ENCODE measurements at regions not wholly inside any gene's neighbourhood (a gene's known extent, or its start where the extent isn't known, plus 50 kb on each side); places are given as distances from the start of the nearest gene placed in this dataset.

DNA sequence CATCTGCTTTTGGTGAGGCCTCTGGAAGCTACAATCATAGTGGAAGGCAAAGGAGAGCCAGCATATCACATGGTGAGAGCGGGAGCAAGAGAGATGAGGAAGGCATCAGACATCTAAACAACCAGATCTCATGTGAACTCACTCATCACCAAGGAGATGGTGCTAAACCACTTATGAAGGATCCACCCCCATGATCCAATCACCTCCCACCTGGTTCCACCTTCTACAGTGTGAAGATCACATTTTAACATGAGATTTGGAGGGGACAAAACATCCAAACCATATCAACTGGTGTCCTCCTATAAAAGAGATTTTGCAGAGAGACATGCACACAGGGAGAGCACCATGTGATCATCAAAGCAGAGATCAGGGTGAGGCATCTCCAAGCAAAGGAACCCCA, 578.6 kb downstream of the MATN1 start:
- H3K27me3 ChIP-seq, result peaks cover 27% of the 10 kb centered on the region
- no peak for ATAC-seq
- 100% methylated on average over 1 of the region's 1 CpG; no CpG with 5 or more reads in 1 of the 2 donors for WGBS, 2 donors (ENCODE audit: low coverage in 1 of 2)
- H3K27ac ChIP-seq, result no peak overlapping the region
- H3K4me1 ChIP-seq, result no peaks in the 10 kb centered on the region
- no peak for TF ChIP-seq POLR2AphosphoS5 (IDR thresholded peaks at IDR 0.05)
- TF ChIP-seq POLR2A (IDR thresholded peaks at IDR 0.05), result no peak
- TF ChIP-seq, protein P1, sequence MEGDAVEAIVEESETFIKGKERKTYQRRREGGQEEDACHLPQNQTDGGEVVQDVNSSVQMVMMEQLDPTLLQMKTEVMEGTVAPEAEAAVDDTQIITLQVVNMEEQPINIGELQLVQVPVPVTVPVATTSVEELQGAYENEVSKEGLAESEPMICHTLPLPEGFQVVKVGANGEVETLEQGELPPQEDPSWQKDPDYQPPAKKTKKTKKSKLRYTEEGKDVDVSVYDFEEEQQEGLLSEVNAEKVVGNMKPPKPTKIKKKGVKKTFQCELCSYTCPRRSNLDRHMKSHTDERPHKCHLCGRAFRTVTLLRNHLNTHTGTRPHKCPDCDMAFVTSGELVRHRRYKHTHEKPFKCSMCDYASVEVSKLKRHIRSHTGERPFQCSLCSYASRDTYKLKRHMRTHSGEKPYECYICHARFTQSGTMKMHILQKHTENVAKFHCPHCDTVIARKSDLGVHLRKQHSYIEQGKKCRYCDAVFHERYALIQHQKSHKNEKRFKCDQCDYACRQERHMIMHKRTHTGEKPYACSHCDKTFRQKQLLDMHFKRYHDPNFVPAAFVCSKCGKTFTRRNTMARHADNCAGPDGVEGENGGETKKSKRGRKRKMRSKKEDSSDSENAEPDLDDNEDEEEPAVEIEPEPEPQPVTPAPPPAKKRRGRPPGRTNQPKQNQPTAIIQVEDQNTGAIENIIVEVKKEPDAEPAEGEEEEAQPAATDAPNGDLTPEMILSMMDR (IDR thresholded peaks at IDR 0.05), result no peak
- TF ChIP-seq EP300 (IDR thresholded peaks at IDR 0.05), result no peak
- no peaks in the 10 kb centered on the region for H3K36me3 ChIP-seq
- no peaks in the 10 kb centered on the region for H3K9me3 ChIP-seq
- H3K4me3 ChIP-seq, result no peak overlapping the region

DNA sequence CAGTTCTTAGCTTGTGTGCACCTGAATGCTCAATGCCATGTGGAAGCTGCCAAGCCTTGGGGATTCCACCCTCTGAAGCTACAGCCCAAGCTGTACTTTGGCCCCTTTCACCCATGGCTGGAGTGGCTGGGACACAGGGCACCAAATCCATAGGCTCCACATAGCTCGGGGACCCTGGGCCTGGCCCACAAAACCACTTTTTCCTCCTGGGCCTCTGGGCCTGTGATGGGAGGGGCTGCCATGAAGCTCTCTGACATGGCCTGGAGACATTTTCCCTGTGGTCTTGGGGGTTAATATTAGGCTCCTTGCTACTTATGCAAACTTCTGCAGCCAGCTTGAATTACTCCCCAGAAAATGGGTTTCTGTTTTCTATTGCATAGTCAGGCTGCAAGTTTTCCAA, 579.9 kb downstream of the MATN1 start:
- Histone ChIP-seq H3K4me1 (no peaks in the 10 kb centered on the region), H3K27ac (no peak overlapping the region), H3K9me3 (no peaks in the 10 kb centered on the region), H3K4me3 (no peak overlapping the region), H3K27me3 (peaks cover 27% of the 10 kb centered on the region), H3K36me3 (no peaks in the 10 kb centered on the region)
- WGBS, 2 donors (ENCODE audit: low coverage in 1 of 2), result 67% methylated on average over 1 of the region's 1 CpG; no CpG with 5 or more reads in 1 of the 2 donors
- ATAC-seq, result no peak
- TF ChIP-seq POLR2AphosphoS5 (IDR thresholded peaks at IDR 0.05), result no peak
- TF ChIP-seq, protein P1 (IDR thresholded peaks at IDR 0.05), result no peak
- no peak for TF ChIP-seq EP300 (IDR thresholded peaks at IDR 0.05)
- TF ChIP-seq POLR2A (IDR thresholded peaks at IDR 0.05), result no peak

DNA sequence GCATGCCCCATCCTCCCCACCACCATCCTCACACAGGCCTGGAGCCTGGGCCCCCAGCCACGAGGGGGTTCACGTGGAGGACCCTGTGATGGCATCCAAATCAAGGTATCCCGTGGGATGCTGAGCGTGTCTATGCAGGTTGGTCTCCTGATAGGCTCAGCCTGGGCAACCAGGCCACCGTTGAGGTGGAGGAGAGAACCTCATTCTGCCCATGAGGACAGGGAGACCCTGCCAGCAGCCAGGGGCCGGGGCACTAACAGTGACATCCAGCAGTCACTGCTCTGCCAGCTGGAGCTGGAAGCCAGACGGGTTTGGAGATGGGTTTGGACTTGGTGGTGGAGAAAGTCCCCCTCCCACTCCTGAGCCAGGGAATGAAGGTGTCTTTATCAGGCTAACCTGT, 582.8 kb downstream of the MATN1 start:
- no peak for ATAC-seq
- Histone ChIP-seq H3K27me3 (peaks cover 20% of the 10 kb centered on the region), H3K27ac (no peak overlapping the region), H3K36me3 (no peaks in the 10 kb centered on the region), H3K4me1 (no peaks in the 10 kb centered on the region), H3K4me3 (no peak overlapping the region), H3K9me3 (no peaks in the 10 kb centered on the region)
- WGBS, 2 donors (ENCODE audit: low coverage in 1 of 2), result 63% methylated on average over 1 of the region's 7 CpGs; no CpG with 5 or more reads in 1 of the 2 donors
- TF ChIP-seq POLR2A (IDR thresholded peaks at IDR 0.05) (no peak), EP300 (IDR thresholded peaks at IDR 0.05) (no peak), POLR2AphosphoS5 (IDR thresholded peaks at IDR 0.05) (no peak)
- TF ChIP-seq, protein P1 (IDR thresholded peaks at IDR 0.05), result no peak

DNA sequence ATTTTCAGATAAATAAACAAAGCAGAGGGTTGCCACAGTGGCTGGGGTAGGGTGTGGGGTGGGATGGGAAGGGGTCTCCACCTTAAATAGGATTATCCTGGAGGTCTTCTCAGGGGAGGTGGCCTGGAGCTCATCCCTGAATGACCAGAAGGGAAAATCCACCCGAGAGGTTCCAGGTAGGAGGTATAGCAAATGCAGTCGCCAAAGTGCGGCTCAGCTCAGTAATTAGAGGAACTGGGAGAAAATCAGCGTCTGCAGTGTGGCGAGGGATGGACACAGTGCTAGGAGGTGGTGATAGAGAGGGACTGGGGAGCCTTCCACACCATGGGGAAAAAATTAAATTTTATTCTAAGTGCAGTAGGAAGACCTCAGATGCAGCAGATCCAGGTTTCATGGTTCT, 584.5 kb downstream of the MATN1 start:
- Histone ChIP-seq H3K4me3 (no peak overlapping the region), H3K36me3 (no peaks in the 10 kb centered on the region), H3K27ac (no peak overlapping the region), H3K4me1 (no peaks in the 10 kb centered on the region), H3K27me3 (peaks cover 18% of the 10 kb centered on the region), H3K9me3 (no peaks in the 10 kb centered on the region)
- ATAC-seq, result no peak
- TF ChIP-seq POLR2AphosphoS5 (IDR thresholded peaks at IDR 0.05), result no peak
- TF ChIP-seq EP300 (IDR thresholded peaks at IDR 0.05), result no peak
- TF ChIP-seq, protein P1 (IDR thresholded peaks at IDR 0.05), result no peak
- 88 to 91% methylated on average over 2 to 4 of the region's 5 CpGs for WGBS, 2 donors (ENCODE audit: low coverage in 1 of 2)

DNA sequence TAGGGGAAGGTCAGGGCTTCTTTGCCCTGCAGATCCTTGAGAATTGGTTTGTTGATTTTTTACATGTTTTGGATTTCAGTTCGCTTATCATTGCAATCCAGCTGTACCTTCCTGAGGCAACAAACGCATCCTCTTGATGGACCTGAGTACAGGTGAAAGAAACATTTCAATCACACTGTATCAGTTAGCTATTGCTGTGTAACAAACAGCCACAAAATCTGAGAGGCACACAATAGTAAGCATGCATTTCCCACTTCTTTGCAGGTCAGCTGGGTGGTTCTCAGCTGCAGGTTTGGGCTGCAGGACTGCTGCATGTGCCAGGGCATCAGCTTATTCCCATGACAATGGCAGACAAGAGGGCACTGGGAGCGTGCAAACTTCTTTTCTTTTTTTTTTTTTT, 586.4 kb downstream of the MATN1 start:
- no peak overlapping the region for H3K4me3 ChIP-seq
- ATAC-seq, result no peak
- TF ChIP-seq POLR2AphosphoS5 (IDR thresholded peaks at IDR 0.05) (no peak), EP300 (IDR thresholded peaks at IDR 0.05) (no peak), POLR2A (IDR thresholded peaks at IDR 0.05) (no peak)
- TF ChIP-seq, protein P1 (IDR thresholded peaks at IDR 0.05), result no peak
- no peaks in the 10 kb centered on the region for H3K9me3 ChIP-seq
- no peaks in the 10 kb centered on the region for H3K36me3 ChIP-seq
- WGBS, 2 donors (ENCODE audit: low coverage in 1 of 2), result 83 to 100% methylated on average over 1 to 3 of the region's 3 CpGs
- peaks cover under 1% of the 10 kb centered on the region for H3K27me3 ChIP-seq
- no peak overlapping the region for H3K27ac ChIP-seq
- H3K4me1 ChIP-seq, result no peaks in the 10 kb centered on the region
